WTC11 (cell line): ENCODE measurements at regions not wholly inside any gene's neighbourhood (a gene's known extent, or its start where the extent isn't known, plus 50 kb on each side); places are given as distances from the start of the nearest gene placed in this dataset.

Source experiments
- ATAC-seq: fragments of 200-7000 bp; cut with Tn5 transposase; 2 replicates; pipeline ENCODE4 v1.10.0; 2021; ENCODE audit warnings: mild to moderate bottlenecking, moderate library complexity
- CTCF ChIA-PET: fragments of 300-600 bp; sonication (Branson Sonifier 250); formaldehyde crosslinking; loops from one replicate; lab custom pipeline; 2021; ENCODE audit warnings: antibody characterized with exemption; lab: Charles Lee
- POLR2A ChIA-PET: fragments of 350-600 bp; sonication (Branson Sonifier 250); formaldehyde crosslinking; loops from one replicate; lab custom pipeline; 2021; ENCODE audit warnings: antibody characterized with exemption; lab: Charles Lee
- DNase-seq: peaks from one replicate; pipeline ENCODE4 v3.0.0; 2021; ENCODE audit warnings: low spot score
- H3K27ac Mint-ChIP-seq: 2 replicates; pipeline ENCODE4 v1.8.0; 2021; ENCODE audit warnings: mixed read lengths
- H3K27me3 Mint-ChIP-seq: 2 replicates; pipeline ENCODE4 v1.8.0; 2021; ENCODE audit warnings: low read depth, mild to moderate bottlenecking, moderate library complexity, mixed read lengths
- H3K36me3 Mint-ChIP-seq: 2 replicates; pipeline ENCODE4 v1.8.0; 2021; ENCODE audit warnings: mixed read lengths
- H3K4me1 Mint-ChIP-seq: 2 replicates; pipeline ENCODE4 v1.8.0; 2022; ENCODE audit warnings: mixed read lengths
- H3K4me3 Mint-ChIP-seq: 2 replicates; pipeline ENCODE4 v1.8.0; 2021; ENCODE audit warnings: mild to moderate bottlenecking, moderate library complexity, mixed read lengths
- H3K9me3 Mint-ChIP-seq: 2 replicates; pipeline ENCODE4 v1.8.0; 2021; ENCODE audit warnings: mixed read lengths
- ARID4B ChIP-seq: sonication (generic); formaldehyde crosslinking; IDR thresholded peaks from 2 replicates; pipeline ENCODE4 v1.8.0; 2023; ENCODE audit warnings: missing genetic modification reagents, mild to moderate bottlenecking, borderline replicate concordance
- ATF1 ChIP-seq: sonication (generic); formaldehyde crosslinking; IDR thresholded peaks from 2 replicates; pipeline ENCODE4 v1.8.1; 2023; ENCODE audit warnings: mild to moderate bottlenecking, moderate library complexity, missing genetic modification reagents
- E2F1 ChIP-seq: sonication (generic); formaldehyde crosslinking; IDR thresholded peaks from 2 replicates; pipeline ENCODE4 v1.8.0; 2022; ENCODE audit warnings: mild to moderate bottlenecking, missing genetic modification reagents
- ELF4 ChIP-seq: sonication (generic); formaldehyde crosslinking; IDR thresholded peaks from 2 replicates; pipeline ENCODE4 v1.8.1; 2022; ENCODE audit warnings: low read depth, mild to moderate bottlenecking, moderate library complexity, missing genetic modification reagents
- EMX1 ChIP-seq: fragments of 250-450 bp; sonication (Bioruptor Pico); IDR thresholded peaks from 2 replicates; pipeline ENCODE4 v1.8.0; 2021; ENCODE audit warnings: mild to moderate bottlenecking
- ERG ChIP-seq: fragments of 250-450 bp; sonication (Bioruptor Pico); IDR thresholded peaks from 2 replicates; pipeline ENCODE4 v1.8.0; 2021; ENCODE audit warnings: mild to moderate bottlenecking
- ESRRA ChIP-seq: sonication (generic); formaldehyde crosslinking; IDR thresholded peaks from 2 replicates; pipeline ENCODE4 v1.8.1; 2022; ENCODE audit warnings: mild to moderate bottlenecking, missing genetic modification reagents, borderline replicate concordance
- KAT7 ChIP-seq: sonication (generic); formaldehyde crosslinking; IDR thresholded peaks from 2 replicates; pipeline ENCODE4 v1.8.1; 2023; ENCODE audit warnings: missing genetic modification reagents, mild to moderate bottlenecking, borderline replicate concordance
- NR1H2 ChIP-seq: sonication (generic); formaldehyde crosslinking; IDR thresholded peaks from 2 replicates; pipeline ENCODE4 v1.9.0; 2021; ENCODE audit warnings: mild to moderate bottlenecking, moderate library complexity, missing genetic modification reagents
- RORB ChIP-seq: fragments of 250-450 bp; sonication (Bioruptor Pico); IDR thresholded peaks from 2 replicates; pipeline ENCODE4 v1.9.0; 2021; ENCODE audit warnings: mild to moderate bottlenecking
- STAT6 ChIP-seq: sonication (generic); formaldehyde crosslinking; conservative IDR thresholded peaks from 2 replicates; pipeline ENCODE4 v1.8.1; 2023; ENCODE audit warnings: mild to moderate bottlenecking, low read depth, missing genetic modification reagents, moderate library complexity
- ZBTB43 ChIP-seq: sonication (generic); formaldehyde crosslinking; IDR thresholded peaks from 2 replicates; pipeline ENCODE4 v1.8.1; 2023; ENCODE audit warnings: mild to moderate bottlenecking, missing genetic modification reagents
- TF ChIP-seq, protein P1 (sequence below): sonication (generic); formaldehyde crosslinking; IDR thresholded peaks from 2 replicates; pipeline ENCODE4 v1.8.1; 2022; ENCODE audit warnings: low read depth, mild to moderate bottlenecking, moderate library complexity, missing genetic modification reagents, borderline replicate concordance
- TF ChIP-seq, protein P2 (sequence below): sonication (generic); formaldehyde crosslinking; IDR thresholded peaks from 2 replicates; pipeline ENCODE4 v1.8.1; 2023; ENCODE audit warnings: mild to moderate bottlenecking, missing genetic modification reagents, moderate library complexity
- TF ChIP-seq, protein P3 (sequence below): sonication (generic); formaldehyde crosslinking; IDR thresholded peaks from 2 replicates; pipeline ENCODE4 v1.8.1; 2023; ENCODE audit warnings: mild to moderate bottlenecking, missing genetic modification reagents
- TF ChIP-seq, protein P4 (sequence below): sonication (generic); formaldehyde crosslinking; IDR thresholded peaks from 2 replicates; pipeline ENCODE4 v1.8.1; 2022; ENCODE audit warnings: low read depth, missing genetic modification reagents, borderline replicate concordance

- TF ChIP-seq E2F1 (CRISPR knock-in tag) (no peak), ARID4B (CRISPR knock-in tag) (no peak), ZBTB43 (CRISPR knock-in tag) (no peak), STAT6 (CRISPR knock-in tag) (no peak), ERG (CRISPR knock-in tag) (no peak), KAT7 (no peak)
- TF ChIP-seq, protein P1, sequence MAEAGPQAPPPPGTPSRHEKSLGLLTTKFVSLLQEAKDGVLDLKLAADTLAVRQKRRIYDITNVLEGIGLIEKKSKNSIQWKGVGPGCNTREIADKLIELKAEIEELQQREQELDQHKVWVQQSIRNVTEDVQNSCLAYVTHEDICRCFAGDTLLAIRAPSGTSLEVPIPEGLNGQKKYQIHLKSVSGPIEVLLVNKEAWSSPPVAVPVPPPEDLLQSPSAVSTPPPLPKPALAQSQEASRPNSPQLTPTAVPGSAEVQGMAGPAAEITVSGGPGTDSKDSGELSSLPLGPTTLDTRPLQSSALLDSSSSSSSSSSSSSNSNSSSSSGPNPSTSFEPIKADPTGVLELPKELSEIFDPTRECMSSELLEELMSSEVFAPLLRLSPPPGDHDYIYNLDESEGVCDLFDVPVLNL (CRISPR knock-in tag) = no peak
These were observed 103.7 kb upstream of the TMEM106B start (continued) for GRCh38 chr7:12107381-12107780.

DNA sequence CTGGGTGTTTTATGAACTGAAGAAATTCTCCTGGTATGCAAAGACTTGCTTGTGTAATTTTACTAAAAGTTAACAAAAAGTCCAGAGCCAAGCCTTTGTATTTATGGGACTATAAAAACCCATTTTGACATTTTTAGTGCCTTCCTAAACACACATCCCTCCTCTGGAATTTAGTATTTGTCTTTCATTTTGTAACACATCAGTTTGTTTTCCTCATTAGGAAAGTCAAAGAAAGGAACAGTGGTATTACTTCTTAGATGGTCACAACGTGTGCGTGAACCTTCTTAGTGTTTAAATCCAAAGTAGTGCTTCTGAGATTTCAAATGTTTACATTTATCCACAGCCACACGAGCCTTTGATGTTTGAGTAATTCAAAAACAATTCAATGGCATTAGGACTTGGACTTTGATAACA, 103.2 kb upstream of the TMEM106B start:
- Mint-ChIP-seq H3K36me3 (no peaks in the 10 kb centered on the region), H3K4me1 (peaks cover 10% of the 10 kb centered on the region), H3K9me3 (no peaks in the 10 kb centered on the region), H3K27me3 (peaks cover 26% of the 10 kb centered on the region), H3K4me3 (no peak overlapping the region), H3K27ac (no peak overlapping the region)
- DNase-seq (no peak), ATAC-seq (no peak)
- POLR2A ChIA-PET = no interaction called here
- CTCF ChIA-PET = no interaction called here
- TF ChIP-seq, protein P2, sequence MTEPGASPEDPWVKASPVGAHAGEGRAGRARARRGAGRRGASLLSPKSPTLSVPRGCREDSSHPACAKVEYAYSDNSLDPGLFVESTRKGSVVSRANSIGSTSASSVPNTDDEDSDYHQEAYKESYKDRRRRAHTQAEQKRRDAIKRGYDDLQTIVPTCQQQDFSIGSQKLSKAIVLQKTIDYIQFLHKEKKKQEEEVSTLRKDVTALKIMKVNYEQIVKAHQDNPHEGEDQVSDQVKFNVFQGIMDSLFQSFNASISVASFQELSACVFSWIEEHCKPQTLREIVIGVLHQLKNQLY (CRISPR knock-in tag) = no peak
- no peak for TF ChIP-seq EMX1 (CRISPR knock-in tag)
- no peak for TF ChIP-seq ATF1
- no peak for TF ChIP-seq NR1H2
- TF ChIP-seq STAT6 (CRISPR knock-in tag) = no peak
- TF ChIP-seq ESRRA = no peak
- TF ChIP-seq RORB = no peak
- TF ChIP-seq, protein P3, sequence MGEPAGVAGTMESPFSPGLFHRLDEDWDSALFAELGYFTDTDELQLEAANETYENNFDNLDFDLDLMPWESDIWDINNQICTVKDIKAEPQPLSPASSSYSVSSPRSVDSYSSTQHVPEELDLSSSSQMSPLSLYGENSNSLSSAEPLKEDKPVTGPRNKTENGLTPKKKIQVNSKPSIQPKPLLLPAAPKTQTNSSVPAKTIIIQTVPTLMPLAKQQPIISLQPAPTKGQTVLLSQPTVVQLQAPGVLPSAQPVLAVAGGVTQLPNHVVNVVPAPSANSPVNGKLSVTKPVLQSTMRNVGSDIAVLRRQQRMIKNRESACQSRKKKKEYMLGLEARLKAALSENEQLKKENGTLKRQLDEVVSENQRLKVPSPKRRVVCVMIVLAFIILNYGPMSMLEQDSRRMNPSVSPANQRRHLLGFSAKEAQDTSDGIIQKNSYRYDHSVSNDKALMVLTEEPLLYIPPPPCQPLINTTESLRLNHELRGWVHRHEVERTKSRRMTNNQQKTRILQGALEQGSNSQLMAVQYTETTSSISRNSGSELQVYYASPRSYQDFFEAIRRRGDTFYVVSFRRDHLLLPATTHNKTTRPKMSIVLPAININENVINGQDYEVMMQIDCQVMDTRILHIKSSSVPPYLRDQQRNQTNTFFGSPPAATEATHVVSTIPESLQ (CRISPR knock-in tag) = no peak
- TF ChIP-seq, protein P4, sequence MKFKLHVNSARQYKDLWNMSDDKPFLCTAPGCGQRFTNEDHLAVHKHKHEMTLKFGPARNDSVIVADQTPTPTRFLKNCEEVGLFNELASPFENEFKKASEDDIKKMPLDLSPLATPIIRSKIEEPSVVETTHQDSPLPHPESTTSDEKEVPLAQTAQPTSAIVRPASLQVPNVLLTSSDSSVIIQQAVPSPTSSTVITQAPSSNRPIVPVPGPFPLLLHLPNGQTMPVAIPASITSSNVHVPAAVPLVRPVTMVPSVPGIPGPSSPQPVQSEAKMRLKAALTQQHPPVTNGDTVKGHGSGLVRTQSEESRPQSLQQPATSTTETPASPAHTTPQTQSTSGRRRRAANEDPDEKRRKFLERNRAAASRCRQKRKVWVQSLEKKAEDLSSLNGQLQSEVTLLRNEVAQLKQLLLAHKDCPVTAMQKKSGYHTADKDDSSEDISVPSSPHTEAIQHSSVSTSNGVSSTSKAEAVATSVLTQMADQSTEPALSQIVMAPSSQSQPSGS (CRISPR knock-in tag) = no peak
- TF ChIP-seq ELF4 = no peak
